ENCODE measurements at regions not wholly inside any gene's neighbourhood (a gene's known extent, or its start where the extent isn't known, plus 50 kb on each side); places are given as distances from the start of the nearest gene placed in this dataset.
A peak's percentile ranks its signal among the peaks of the same experiment; 100 is the strongest.

- Histone ChIP-seq H3K9me3 (ENCODE audit: control insufficient read depth, insufficient read depth, low read depth, low read length) (no peaks in the 10 kb centered on the region), H3K4me1 (ENCODE audit: control insufficient read depth, insufficient read depth, low read length) (no peaks in the 10 kb centered on the region), H3K36me3 (ENCODE audit: control insufficient read depth in 2 of 2, insufficient read depth in 1 of 2, low read length in 2 of 2) (no peaks in the 10 kb centered on the region), H3K4me3 (ENCODE audit: low read depth, low read length) (no peak overlapping the region), H3K27ac (ENCODE audit: extremely low read depth, low read depth, low read length) (no peak overlapping the region)
- ChIA-PET POLR2A (no interaction called here), CTCF (interaction anchor here (1.2 to 1.6 kb wide), 2 partner anchors 10 to 85 kb away, joined by 4 to 5 read pairs; no protein-coding TSS in a partner anchor)
- TF ChIP-seq SP2 (tag by site-specific recombination; IDR thresholded peaks at IDR 0.05) (no peak), ZSCAN23 (tag by site-specific recombination; IDR thresholded peaks at IDR 0.05) (no peak), ZNF830 (tag by site-specific recombination; IDR thresholded peaks at IDR 0.05; ENCODE audit: low read depth) (no peak), GLIS1 (tag by site-specific recombination; IDR thresholded peaks at IDR 0.05) (no peak), ZNF629 (tag by site-specific recombination; IDR thresholded peaks at IDR 0.05) (no peak), TCF7L2 (IDR thresholded peaks at IDR 0.05; ENCODE audit: borderline replicate concordance, low read depth, low read length) (no peak), ZNF48 (tag by site-specific recombination; IDR thresholded peaks at IDR 0.05) (no peak), ZNF2 (tag by site-specific recombination; IDR thresholded peaks at IDR 0.05) (no peak), ZNF280C (tag by site-specific recombination; IDR thresholded peaks at IDR 0.05) (no peak), ZNF423 (tag by site-specific recombination; IDR thresholded peaks at IDR 0.05) (no peak), ZNF169 (tag by site-specific recombination; IDR thresholded peaks at IDR 0.05) (no peak), KLF8 (tag by site-specific recombination; IDR thresholded peaks at IDR 0.05) (no peak), SETDB1 (IDR thresholded peaks at IDR 0.05; ENCODE audit: insufficient read length, low read length) (no peak), ZNF248 (tag by site-specific recombination; IDR thresholded peaks at IDR 0.05) (no peak), ZNF560 (tag by site-specific recombination; IDR thresholded peaks at IDR 0.05; ENCODE audit: borderline replicate concordance) (no peak)
These were observed 111.2 kb upstream of the SETBP1 start for GRCh38 chr18:44569391-44570055.

GRCh38 chr18:44579028-44579702 lies 101.5 kb upstream of the SETBP1 start:
- CTCF ChIA-PET: interaction anchor here (0.5 to 1.8 kb wide), 21 partner anchors 9 to 634 kb away, joined by 3 to 9 read pairs (median 3); no protein-coding TSS in a partner anchor
- POLR2A ChIA-PET: no interaction called here
- H3K36me3 ChIP-seq (ENCODE audit: control insufficient read depth in 2 of 2, insufficient read depth in 1 of 2, low read length in 2 of 2): no peaks in the 10 kb centered on the region
- TF ChIP-seq ZNF654 (tag by site-specific recombination; IDR thresholded peaks at IDR 0.05; ENCODE audit: low read depth): peak; percentile 33
- TF ChIP-seq ZNF664 (tag by site-specific recombination; IDR thresholded peaks at IDR 0.05): peak; percentile 68; the same call in 1 of the 2 replicates
- no peak for TF ChIP-seq ZNF510 (tag by site-specific recombination; IDR thresholded peaks at IDR 0.05; ENCODE audit: insufficient replicate concordance)
- H3K9me3 ChIP-seq (ENCODE audit: control insufficient read depth, insufficient read depth, low read depth, low read length): no peaks in the 10 kb centered on the region
- no peak overlapping the region for H3K27ac ChIP-seq (ENCODE audit: extremely low read depth, low read depth, low read length)
- H3K4me1 ChIP-seq (ENCODE audit: control insufficient read depth, insufficient read depth, low read length): no peaks in the 10 kb centered on the region
- no peak overlapping the region for H3K4me3 ChIP-seq (ENCODE audit: low read depth, low read length)

GRCh38 chr18:44579745-44580144 lies 100.9 kb upstream of the SETBP1 start:
- H3K36me3 ChIP-seq (ENCODE audit: control insufficient read depth in 2 of 2, insufficient read depth in 1 of 2, low read length in 2 of 2): no peaks in the 10 kb centered on the region
- no peak overlapping the region for H3K4me3 ChIP-seq (ENCODE audit: low read depth, low read length)
- H3K4me1 ChIP-seq (ENCODE audit: control insufficient read depth, insufficient read depth, low read length): no peaks in the 10 kb centered on the region
- no peak overlapping the region for H3K27ac ChIP-seq (ENCODE audit: extremely low read depth, low read depth, low read length)
- CTCF ChIA-PET: interaction anchor here (0.6 to 1.7 kb wide), 15 partner anchors 8 to 633 kb away, joined by 3 to 8 read pairs (median 3); no protein-coding TSS in a partner anchor
- POLR2A ChIA-PET: no interaction called here
- no peaks in the 10 kb centered on the region for H3K9me3 ChIP-seq (ENCODE audit: control insufficient read depth, insufficient read depth, low read depth, low read length)
- TF ChIP-seq ZNF626 (tag by site-specific recombination; IDR thresholded peaks at IDR 0.05) (no peak), ZNF404 (tag by site-specific recombination; IDR thresholded peaks at IDR 0.05) (no peak), ZNF510 (tag by site-specific recombination; IDR thresholded peaks at IDR 0.05; ENCODE audit: insufficient replicate concordance) (no peak), ZNF140 (tag by site-specific recombination; IDR thresholded peaks at IDR 0.05) (no peak), ZNF184 (tag by site-specific recombination; IDR thresholded peaks at IDR 0.05) (no peak), KLF10 (tag by site-specific recombination; IDR thresholded peaks at IDR 0.05) (no peak), ZNF560 (tag by site-specific recombination; IDR thresholded peaks at IDR 0.05; ENCODE audit: borderline replicate concordance) (no peak), ZSCAN18 (tag by site-specific recombination; IDR thresholded peaks at IDR 0.05) (no peak), ZNF391 (tag by site-specific recombination; IDR thresholded peaks at IDR 0.05; ENCODE audit: borderline replicate concordance, low read depth) (no peak), ZNF488 (tag by site-specific recombination; IDR thresholded peaks at IDR 0.05) (no peak)

Measured in HEK293 (cell line).